IMR-90 (cell line): ENCODE measurements at regions not wholly inside any gene's neighbourhood (a gene's known extent, or its start where the extent isn't known, plus 50 kb on each side); places are given as distances from the start of the nearest gene placed in this dataset.

Experiments
- ATAC-seq: fragments of 200-7000 bp; cut with Tn5 transposase; 2 replicates; pipeline ENCODE4 v1.9.1; 2020; ENCODE audit warnings: low read depth, mild to moderate bottlenecking, moderate library complexity
- BruUV-seq: library from RNA; stranded (reverse); fragments of 400-500 nt; replicated peaks from 2 replicates; lab custom pipeline; 2021; lab: Mats Ljungman, UMichigan
- CTCF ChIA-PET: fragments of 300-600 bp; formaldehyde crosslinking; extraction: SDS; loops from one replicate; lab custom pipeline; 2021; ENCODE audit warnings: antibody characterized with exemption; lab: Yijun Ruan, JAX
- POLR2A ChIA-PET: fragments of 300-600 bp; sonication (Branson Sonifier 250); formaldehyde crosslinking; loops from one replicate; lab custom pipeline; 2022; ENCODE audit warnings: antibody characterized with exemption; ENCODE audit not compliant: unreplicated experiment; lab: Charles Lee
- DNase-seq: peaks from one replicate; pipeline ENCODE4 v3.0.0; 2013
- H2AFZ ChIP-seq: replicated peaks from 2 replicates; pipeline ENCODE3; 2013; ENCODE audit warnings: low read length, mild to moderate bottlenecking; ENCODE audit not compliant: poor library complexity
- H2AK5ac ChIP-seq: 2 replicates; pipeline ENCODE4 v1.6.1; 2013; ENCODE audit warnings: low read depth, low read length, inconsistent platforms
- H2AK9ac ChIP-seq: replicated peaks from 2 replicates; pipeline ENCODE3; 2013; ENCODE audit warnings: mild to moderate bottlenecking, low read depth, low read length, moderate library complexity; ENCODE audit not compliant: poor library complexity
- H2BK120ac ChIP-seq: 2 replicates; pipeline ENCODE4 v1.6.1; 2013; ENCODE audit warnings: low read depth, low read length, inconsistent platforms
- H2BK15ac ChIP-seq: 3 replicates; pipeline ENCODE4 v1.6.1; 2013; ENCODE audit warnings: low read depth, low read length, inconsistent platforms
- H2BK20ac ChIP-seq: 2 replicates; pipeline ENCODE4 v1.6.1; 2013; ENCODE audit warnings: low read depth, mild to moderate bottlenecking, inconsistent platforms, low read length, moderate library complexity
- H2BK5ac ChIP-seq: 2 replicates; pipeline ENCODE4 v1.6.1; 2013; ENCODE audit warnings: mild to moderate bottlenecking, low read depth, low read length, inconsistent platforms; ENCODE audit not compliant: poor library complexity, severe bottlenecking
- H3K14ac ChIP-seq: replicated peaks from 2 replicates; pipeline ENCODE4 v1.6.1; 2013; ENCODE audit warnings: low read depth, low read length, inconsistent platforms
- H3K18ac ChIP-seq: 2 replicates; pipeline ENCODE4 v1.6.1; 2013; ENCODE audit warnings: low read depth, low read length, control low read depth
- H3K23ac ChIP-seq: 2 replicates; pipeline ENCODE4 v1.6.1; 2013; ENCODE audit warnings: low read depth, low read length, inconsistent platforms
- H3K27ac ChIP-seq: 2 replicates; pipeline ENCODE4 v1.5.1; 2013; ENCODE audit warnings: mild to moderate bottlenecking, control low read depth, low read length; ENCODE audit not compliant: insufficient read depth
- H3K27me3 ChIP-seq: 2 replicates; pipeline ENCODE4 v1.6.1; 2013; ENCODE audit warnings: low read length; ENCODE audit not compliant: control insufficient read depth, insufficient read depth
- H3K36me3 ChIP-seq: 2 replicates; pipeline ENCODE4 v1.6.1; 2013; ENCODE audit warnings: low read length, mixed read lengths; ENCODE audit not compliant: control insufficient read depth, insufficient read depth
- H3K4ac ChIP-seq: 2 replicates; pipeline ENCODE4 v1.6.1; 2013; ENCODE audit warnings: low read depth, low read length, inconsistent platforms
- H3K4me1 ChIP-seq: 2 replicates; pipeline ENCODE4 v1.6.1; 2013; ENCODE audit warnings: low read length, mixed read lengths; ENCODE audit not compliant: control insufficient read depth, insufficient read depth
- H3K4me2 ChIP-seq: 2 replicates; pipeline ENCODE4 v1.6.1; 2013; ENCODE audit warnings: low read depth, mild to moderate bottlenecking, control low read depth, low read length, moderate library complexity
- H3K4me3 ChIP-seq: 2 replicates; pipeline ENCODE4 v1.5.1; 2013; ENCODE audit warnings: low read depth, mild to moderate bottlenecking, control low read depth, low read length, moderate library complexity; ENCODE audit not compliant: insufficient read depth
- H3K56ac ChIP-seq: 2 replicates; pipeline ENCODE4 v1.6.1; 2013; ENCODE audit warnings: low read length, inconsistent platforms; ENCODE audit not compliant: insufficient read depth; ENCODE audit errors: extremely low read depth
- H3K79me1 ChIP-seq, 2 experiments: 2 replicates each; pipeline ENCODE4 v1.6.1; 2013; ENCODE audit warnings: low read length in 2 of 2, inconsistent platforms in 1 of 2, low read depth in 1 of 2
- H3K9ac ChIP-seq: 2 replicates; pipeline ENCODE4 v1.6.1; 2013; ENCODE audit warnings: low read depth, low read length, control low read depth
- H3K9me1 ChIP-seq: 2 replicates; pipeline ENCODE4 v1.6.1; 2013; ENCODE audit warnings: low read length, inconsistent platforms; ENCODE audit not compliant: insufficient read depth
- H3K9me3 ChIP-seq: 2 replicates; pipeline ENCODE4 v1.6.1; 2013; ENCODE audit warnings: low read length; ENCODE audit not compliant: control insufficient read depth, insufficient read depth
- H4K20me1 ChIP-seq: 2 replicates; pipeline ENCODE4 v1.6.1; 2013; ENCODE audit warnings: low read length, inconsistent platforms; ENCODE audit not compliant: insufficient read depth
- H4K5ac ChIP-seq: 2 replicates; pipeline ENCODE4 v1.6.1; 2013; ENCODE audit warnings: mild to moderate bottlenecking, low read depth, low read length, control low read depth
- H4K8ac ChIP-seq, 2 experiments: 2 replicates each; pipeline ENCODE4 v1.6.1; 2013; ENCODE audit warnings: low read depth in 2 of 2, low read length in 2 of 2, control low read depth in 1 of 2, inconsistent platforms in 1 of 2
- H4K91ac ChIP-seq: 2 replicates; pipeline ENCODE4 v1.6.1; 2013; ENCODE audit warnings: low read depth, low read length, inconsistent platforms; ENCODE audit not compliant: insufficient read depth
- CEBPB ChIP-seq: IDR thresholded peaks from 2 replicates; pipeline ENCODE4 v1.6.1; 2012; ENCODE audit warnings: low read depth, low read length, improper control_type of control experiment
- MAZ ChIP-seq: IDR thresholded peaks from 2 replicates; pipeline ENCODE4 v1.6.1; 2012; ENCODE audit warnings: low read depth, mild to moderate bottlenecking, low read length, improper control_type of control experiment, moderate library complexity, borderline replicate concordance
- RFX5 ChIP-seq: IDR thresholded peaks from 2 replicates; pipeline ENCODE4 v1.8.0; 2012; ENCODE audit warnings: low read depth, mild to moderate bottlenecking, low read length, moderate library complexity
- WGBS, 2 experiments: methylation state at CpG; one replicate each; pipeline versions ENCODE4 v1.1.5 to v1.1.7; 2013; ENCODE audit warnings: missing lambda C conversion rate in 2 of 2; ENCODE audit not compliant: insufficient read length in 1 of 2; ENCODE audit errors: extremely low coverage in 2 of 2; 5-methylcytosine and 5-hydroxymethylcytosine counted together
- dilution Hi-C: fragments of 300-500 bp; cut with HindIII; formaldehyde crosslinking; loops from one replicate; pipeline ENCODE4 v1.14.3; 2018; ENCODE audit warnings: low sequenced_read_pairs; ENCODE audit not compliant: unreplicated experiment
- in situ Hi-C: fragments of 300-500 bp; cut with MboI; formaldehyde crosslinking; loops from 3 replicates; pipeline ENCODE4 v1.14.3; 2019; ENCODE audit warnings: low sequenced_read_pairs, inconsistent platforms, mixed read lengths
- intact Hi-C: fragments of 100-400 bp; cut with micrococcal nuclease; formaldehyde crosslinking; loops from 2 replicates; pipeline ENCODE4 v1.10.0; 2022
- TF ChIP-seq, protein P1 (sequence below): conservative IDR thresholded peaks from 2 replicates; pipeline ENCODE4 v1.5.1; 2012; ENCODE audit warnings: mild to moderate bottlenecking, low read depth, low read length, improper control_type of control experiment
- TF ChIP-seq, protein P2 (sequence below): fragments of 150-350 bp; IDR thresholded peaks from 2 replicates; pipeline ENCODE4 v1.6.1; 2017; ENCODE audit warnings: mild to moderate bottlenecking, antibody characterized with exemption, low read length, low read depth

DNA sequence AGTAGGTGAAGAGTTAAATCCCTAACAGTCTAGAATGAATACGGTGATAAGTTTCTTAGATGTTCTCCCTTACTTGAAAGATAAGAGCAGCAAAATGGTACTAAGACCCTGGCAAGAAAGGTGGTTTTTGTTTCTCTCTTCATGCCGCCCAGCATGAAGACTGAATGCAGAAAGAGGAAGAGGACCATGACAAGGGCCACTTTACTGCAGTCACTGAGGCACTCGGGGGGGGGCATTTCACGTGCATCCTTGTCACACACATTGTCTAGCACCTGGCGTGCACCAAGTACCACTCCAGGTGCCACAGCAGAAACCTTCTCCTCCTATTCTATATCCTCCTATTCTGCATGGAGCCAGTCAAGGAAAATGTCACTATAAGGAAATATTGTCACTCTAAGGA lies 222.0 kb downstream of the TOMM20 start:
- H2AK9ac ChIP-seq = no peak overlapping the region
- H3K9me3 ChIP-seq = no peaks in the 10 kb centered on the region
- BruUV-seq = no TSS peak
- dilution Hi-C loops = no loop called here
- CTCF ChIA-PET = interaction anchor here (1.3 kb wide), 1 partner anchor 13 kb away, joined by 3 read pairs; no protein-coding TSS in a partner anchor
- H4K91ac ChIP-seq = no peak overlapping the region
- H3K14ac ChIP-seq = no peak overlapping the region
- no peaks in the 10 kb centered on the region for H3K36me3 ChIP-seq
- no peak overlapping the region for H3K4ac ChIP-seq
- in situ Hi-C loops = no loop called here
- H2BK15ac ChIP-seq = 0 out of 3 replicates have a peak overlapping the region, but pooled peaks have one; percentile 9
- no peak overlapping the region for H2BK5ac ChIP-seq
- H3K4me3 ChIP-seq = no peak overlapping the region
- H3K79me1 ChIP-seq = no peaks in the 10 kb centered on the region
- intact Hi-C loops = no loop called here
- DNase-seq (no peak), ATAC-seq (no peak)
- POLR2A ChIA-PET = no interaction called here
- no peak overlapping the region for H4K8ac ChIP-seq
- H3K18ac ChIP-seq = no peak overlapping the region
- H2AK5ac ChIP-seq = no peak overlapping the region; the same call in 1 of the 2 replicates
- no peak overlapping the region for H3K9ac ChIP-seq
- H2BK20ac ChIP-seq = no peak overlapping the region
- no peaks in the 10 kb centered on the region for H4K20me1 ChIP-seq
- no peak overlapping the region for H3K4me2 ChIP-seq
- no peak overlapping the region for H2BK120ac ChIP-seq
- no peak overlapping the region for H3K56ac ChIP-seq
- H2AFZ ChIP-seq = no peak overlapping the region
- peaks cover 5% of the 10 kb centered on the region; the same call in 1 of the 2 replicates for H3K4me1 ChIP-seq
- peaks cover 7% of the 10 kb centered on the region; the same call in 1 of the 2 replicates for H3K9me1 ChIP-seq
- H4K5ac ChIP-seq = no peak overlapping the region
- no peak overlapping the region for H3K23ac ChIP-seq
- H3K27me3 ChIP-seq = no peaks in the 10 kb centered on the region
- H3K27ac ChIP-seq = no peak overlapping the region
- TF ChIP-seq, protein P1, sequence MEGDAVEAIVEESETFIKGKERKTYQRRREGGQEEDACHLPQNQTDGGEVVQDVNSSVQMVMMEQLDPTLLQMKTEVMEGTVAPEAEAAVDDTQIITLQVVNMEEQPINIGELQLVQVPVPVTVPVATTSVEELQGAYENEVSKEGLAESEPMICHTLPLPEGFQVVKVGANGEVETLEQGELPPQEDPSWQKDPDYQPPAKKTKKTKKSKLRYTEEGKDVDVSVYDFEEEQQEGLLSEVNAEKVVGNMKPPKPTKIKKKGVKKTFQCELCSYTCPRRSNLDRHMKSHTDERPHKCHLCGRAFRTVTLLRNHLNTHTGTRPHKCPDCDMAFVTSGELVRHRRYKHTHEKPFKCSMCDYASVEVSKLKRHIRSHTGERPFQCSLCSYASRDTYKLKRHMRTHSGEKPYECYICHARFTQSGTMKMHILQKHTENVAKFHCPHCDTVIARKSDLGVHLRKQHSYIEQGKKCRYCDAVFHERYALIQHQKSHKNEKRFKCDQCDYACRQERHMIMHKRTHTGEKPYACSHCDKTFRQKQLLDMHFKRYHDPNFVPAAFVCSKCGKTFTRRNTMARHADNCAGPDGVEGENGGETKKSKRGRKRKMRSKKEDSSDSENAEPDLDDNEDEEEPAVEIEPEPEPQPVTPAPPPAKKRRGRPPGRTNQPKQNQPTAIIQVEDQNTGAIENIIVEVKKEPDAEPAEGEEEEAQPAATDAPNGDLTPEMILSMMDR = no peak
- TF ChIP-seq, protein P2, sequence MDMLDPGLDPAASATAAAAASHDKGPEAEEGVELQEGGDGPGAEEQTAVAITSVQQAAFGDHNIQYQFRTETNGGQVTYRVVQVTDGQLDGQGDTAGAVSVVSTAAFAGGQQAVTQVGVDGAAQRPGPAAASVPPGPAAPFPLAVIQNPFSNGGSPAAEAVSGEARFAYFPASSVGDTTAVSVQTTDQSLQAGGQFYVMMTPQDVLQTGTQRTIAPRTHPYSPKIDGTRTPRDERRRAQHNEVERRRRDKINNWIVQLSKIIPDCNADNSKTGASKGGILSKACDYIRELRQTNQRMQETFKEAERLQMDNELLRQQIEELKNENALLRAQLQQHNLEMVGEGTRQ = no peak
- TF ChIP-seq RFX5 = no peak
- TF ChIP-seq MAZ = no peak
- TF ChIP-seq CEBPB = no peak
- 80% methylated on average over 1 of the region's 5 CpGs; no CpG with 5 or more reads in 1 of the 2 experiments for WGBS, 2 experiments
